SK-N-SH (cell line): ENCODE measurements at regions not wholly inside any gene's neighbourhood (a gene's known extent, or its start where the extent isn't known, plus 50 kb on each side); places are given as distances from the start of the nearest gene placed in this dataset.

Experiments
- CTCF ChIA-PET: fragments of 300-600, 350-600 bp; formaldehyde crosslinking; extraction: SDS; loops from one replicate; lab custom pipeline; 2021; lab: Yijun Ruan, JAX
- POLR2A ChIA-PET: fragments of 350-600 bp; sonication (Branson Sonifier 250); formaldehyde crosslinking; extraction: SDS; loops from one replicate; lab custom pipeline; 2020; ENCODE audit warnings: antibody characterized with exemption, inconsistent platforms; lab: Yijun Ruan, JAX
- DNase-seq: peaks from one replicate; pipeline ENCODE4 v3.0.0; 2012
- H2AFZ ChIP-seq: fragments of 200-600 bp; sonication (generic); 2 replicates; pipeline ENCODE4 v1.8.1; 2016; ENCODE audit warnings: antibody characterized with exemption, mild to moderate bottlenecking, low read depth
- H3F3A ChIP-seq: fragments of 200-600 bp; sonication (generic); replicated peaks from 2 replicates; pipeline ENCODE3; 2016; ENCODE audit warnings: antibody characterized with exemption, mild to moderate bottlenecking; ENCODE audit not compliant: insufficient read depth
- H3K27ac ChIP-seq, 2 experiments: fragments of 200-500 bp in 1 of 2; fragments of 200-600 bp in 1 of 2; sonication (Bioruptor generic) in 1 of 2; sonication (generic), shearing (Covaris generic) in 1 of 2; 2 replicates each; pipeline versions ENCODE4 v1.5.1 to v1.6.1; 2014 to 2016; ENCODE audit warnings: low read depth in 2 of 2, inconsistent platforms in 1 of 2, low read length in 1 of 2, mild to moderate bottlenecking in 1 of 2, mixed read lengths in 1 of 2
- H3K27me3 ChIP-seq: fragments of 200-600 bp; sonication (generic), shearing (Covaris generic); 2 replicates; pipeline ENCODE4 v1.6.1; 2016; ENCODE audit warnings: mixed run types; ENCODE audit not compliant: insufficient read depth
- H3K36me3 ChIP-seq, 2 experiments: fragments of 200-500 bp in 1 of 2; fragments of 200-600 bp in 1 of 2; sonication (Bioruptor generic) in 1 of 2; sonication (generic) in 1 of 2; replicated peaks in 1 of 2; 2 replicates each; pipeline versions ENCODE3 to v1.5.1; 2014 to 2016; ENCODE audit warnings: low read length in 1 of 2, mild to moderate bottlenecking in 1 of 2; ENCODE audit not compliant: insufficient read depth in 2 of 2, control insufficient read depth in 1 of 2
- H3K4me1 ChIP-seq, 2 experiments: fragments of 200-500 bp in 1 of 2; fragments of 200-600 bp in 1 of 2; sonication (Bioruptor generic) in 1 of 2; sonication (generic), shearing (Covaris generic) in 1 of 2; 2 replicates each; pipeline versions ENCODE4 v1.5.1 to v1.6.1; 2014 to 2016; ENCODE audit warnings: low read depth in 1 of 2, low read length in 1 of 2, mixed run types in 1 of 2; ENCODE audit not compliant: insufficient read depth in 2 of 2, control insufficient read depth in 1 of 2
- H3K4me2 ChIP-seq: fragments of 200-600 bp; sonication (generic), shearing (Covaris generic); 2 replicates; pipeline ENCODE4 v1.6.1; 2017; ENCODE audit warnings: mixed run types
- H3K4me3 ChIP-seq, 2 experiments: fragments of 200-500 bp in 1 of 2; fragments of 200-600 bp in 1 of 2; sonication (Bioruptor generic) in 1 of 2; sonication (generic), shearing (Covaris generic) in 1 of 2; 2 replicates each; pipeline versions ENCODE4 v1.5.1 to v1.8.1; 2014 to 2016; ENCODE audit warnings: low read depth in 2 of 2, inconsistent platforms in 1 of 2, low read length in 1 of 2, mild to moderate bottlenecking in 1 of 2, mixed read lengths in 1 of 2, moderate library complexity in 1 of 2
- H3K79me2 ChIP-seq: fragments of 200-600 bp; sonication (generic); 2 replicates; pipeline ENCODE4 v1.8.1; 2017; ENCODE audit warnings: mild to moderate bottlenecking; ENCODE audit not compliant: insufficient read depth
- H3K9ac ChIP-seq: fragments of 200-600 bp; sonication (generic); 2 replicates; pipeline ENCODE4 v1.6.1; 2017; ENCODE audit warnings: mixed run types
- H3K9me2 ChIP-seq: fragments of 200-600 bp; sonication (generic); 2 replicates; pipeline ENCODE4 v1.6.1; 2017; ENCODE audit warnings: mixed run types
- H3K9me3 ChIP-seq: fragments of 200-600 bp; sonication (generic); 2 replicates; pipeline ENCODE4 v1.6.1; 2017; ENCODE audit warnings: mixed run types, mild to moderate bottlenecking, moderate library complexity
- H4K20me1 ChIP-seq: fragments of 200-600 bp; sonication (generic); 2 replicates; pipeline ENCODE4 v1.6.1; 2017; ENCODE audit warnings: mild to moderate bottlenecking, mixed run types; ENCODE audit not compliant: insufficient read depth
- ELF1 ChIP-seq: IDR thresholded peaks from 2 replicates; pipeline ENCODE4 v1.4.0; 2012
- EP300 ChIP-seq, 2 experiments: IDR thresholded peaks; 2 replicates each; pipeline versions ENCODE4 v1.4.0 to v1.6.1; 2012; ENCODE audit warnings: borderline replicate concordance in 1 of 2, low read depth in 1 of 2, low read length in 1 of 2
- FOSL2 ChIP-seq: IDR thresholded peaks from 2 replicates; pipeline ENCODE4 v1.4.0; 2012; ENCODE audit warnings: low read depth, mild to moderate bottlenecking, moderate library complexity, borderline replicate concordance
- FOXJ3 ChIP-seq: sonication (generic); formaldehyde crosslinking; IDR thresholded peaks from 2 replicates; pipeline ENCODE4 v1.5.1; 2020; ENCODE audit warnings: mild to moderate bottlenecking, missing genetic modification reagents
- GABPA ChIP-seq: IDR thresholded peaks from 2 replicates; pipeline ENCODE4 v1.4.0; 2012; ENCODE audit warnings: low read depth, mild to moderate bottlenecking
- IRF3 ChIP-seq: fragments of 150-350 bp; IDR thresholded peaks from 2 replicates; pipeline ENCODE4 v1.6.1; 2016; ENCODE audit warnings: mild to moderate bottlenecking, low read depth, low read length
- MAX ChIP-seq: IDR thresholded peaks from 2 replicates; pipeline ENCODE4 v1.4.0; 2012; ENCODE audit warnings: low read depth
- NRF1 ChIP-seq: IDR thresholded peaks from 2 replicates; pipeline ENCODE4 v1.6.1; 2012; ENCODE audit warnings: low read depth, mild to moderate bottlenecking, low read length
- POLR2AphosphoS5 ChIP-seq: IDR thresholded peaks from 2 replicates; pipeline ENCODE4 v1.6.1; 2012; ENCODE audit warnings: low read depth, low read length
- RAD21 ChIP-seq: IDR thresholded peaks from 2 replicates; pipeline ENCODE4 v1.6.1; 2012; ENCODE audit warnings: mild to moderate bottlenecking, low read length
- RFX5 ChIP-seq: IDR thresholded peaks from 2 replicates; pipeline ENCODE4 v1.6.1; 2012; ENCODE audit warnings: mild to moderate bottlenecking, improper control_type of control experiment, low read length
- SIN3A ChIP-seq: IDR thresholded peaks from 2 replicates; pipeline ENCODE4 v1.6.1; 2012; ENCODE audit warnings: low read depth, mild to moderate bottlenecking, low read length, moderate library complexity, borderline replicate concordance
- SMC3 ChIP-seq: IDR thresholded peaks from 2 replicates; pipeline ENCODE4 v1.6.1; 2012; ENCODE audit warnings: low read depth, low read length, improper control_type of control experiment
- TAF1 ChIP-seq: IDR thresholded peaks from 2 replicates; pipeline ENCODE4 v1.6.1; 2012; ENCODE audit warnings: low read depth, mild to moderate bottlenecking, low read length, moderate library complexity, borderline replicate concordance
- TCF12 ChIP-seq: IDR thresholded peaks from 2 replicates; pipeline ENCODE4 v1.4.0; 2012
- TEAD4 ChIP-seq: IDR thresholded peaks from 2 replicates; pipeline ENCODE4 v1.4.0; 2012; ENCODE audit warnings: mild to moderate bottlenecking, borderline replicate concordance; ENCODE audit not compliant: insufficient read depth
- USF1 ChIP-seq: IDR thresholded peaks from 2 replicates; pipeline ENCODE4 v1.4.0; 2012; ENCODE audit warnings: low read depth, borderline replicate concordance
- WGBS: methylation state at CpG from one replicate; pipeline ENCODE4 v1.1.6; 2017; ENCODE audit warnings: low lambda C conversion rate; 5-methylcytosine and 5-hydroxymethylcytosine counted together
- TF ChIP-seq, protein P1 (sequence below): IDR thresholded peaks from 2 replicates; pipeline ENCODE4 v1.6.1; 2012; ENCODE audit warnings: mild to moderate bottlenecking, low read depth, low read length, moderate library complexity
- TF ChIP-seq, protein P2 (sequence below): IDR thresholded peaks from 2 replicates; pipeline ENCODE4; 2012
- TF ChIP-seq, protein P3 (sequence below): fragments of 200-600 bp; sonication (generic); IDR thresholded peaks from 2 replicates; pipeline ENCODE4 v1.6.1; 2017; ENCODE audit warnings: antibody characterized with exemption, mild to moderate bottlenecking, moderate library complexity

GRCh38 chr18:65942104-65942503 lies 191.3 kb downstream of the CDH7 start:
- Histone ChIP-seq H4K20me1 (no peaks in the 10 kb centered on the region), H3K9ac (no peak overlapping the region), H3K4me2 (no peak overlapping the region), H3F3A (no peaks in the 10 kb centered on the region), H3K9me2 (no peaks in the 10 kb centered on the region), H3K27me3 (no peaks in the 10 kb centered on the region), H3K36me3 (no peaks in the 10 kb centered on the region), H3K9me3 (no peaks in the 10 kb centered on the region), H3K4me3 (no peak overlapping the region), H3K4me1 (peaks cover 0 to 5% of the 10 kb centered on the region in 2 experiments; a peak in 1 of 4 replicates), H3K79me2 (no peaks in the 10 kb centered on the region), H2AFZ (no peak overlapping the region), H3K27ac (no peak overlapping the region)
- DNase-seq = no peak
- ChIA-PET CTCF (interaction anchor here (1.4 kb wide), 1 partner anchor 26 kb away, joined by 3 read pairs; no protein-coding TSS in a partner anchor), POLR2A (no interaction called here)
- no peak for TF ChIP-seq SMC3
- 19% methylated on average over 2 of the region's 2 CpGs for WGBS

GRCh38 chr18:65941482-65941881 lies 190.7 kb downstream of the CDH7 start:
- H4K20me1 ChIP-seq = no peaks in the 10 kb centered on the region
- 61% methylated on average over 4 of the region's 4 CpGs for WGBS
- no peak overlapping the region for H3K9ac ChIP-seq
- no peaks in the 10 kb centered on the region for H3F3A ChIP-seq
- H3K4me3 ChIP-seq = no peak overlapping the region
- H3K27me3 ChIP-seq = no peaks in the 10 kb centered on the region
- no peaks in the 10 kb centered on the region for H3K9me2 ChIP-seq
- ChIA-PET CTCF (interaction anchor here (1.4 kb wide), 1 partner anchor 27 kb away, joined by 3 read pairs; no protein-coding TSS in a partner anchor), POLR2A (no interaction called here)
- no peak for DNase-seq
- no peaks in the 10 kb centered on the region for H3K36me3 ChIP-seq
- H3K4me2 ChIP-seq = no peak overlapping the region
- no peaks in the 10 kb centered on the region for H3K9me3 ChIP-seq
- H3K79me2 ChIP-seq = no peaks in the 10 kb centered on the region
- TF ChIP-seq MAX = no peak
- TF ChIP-seq POLR2AphosphoS5 = no peak
- no peak for TF ChIP-seq TCF12
- TF ChIP-seq, protein P1, sequence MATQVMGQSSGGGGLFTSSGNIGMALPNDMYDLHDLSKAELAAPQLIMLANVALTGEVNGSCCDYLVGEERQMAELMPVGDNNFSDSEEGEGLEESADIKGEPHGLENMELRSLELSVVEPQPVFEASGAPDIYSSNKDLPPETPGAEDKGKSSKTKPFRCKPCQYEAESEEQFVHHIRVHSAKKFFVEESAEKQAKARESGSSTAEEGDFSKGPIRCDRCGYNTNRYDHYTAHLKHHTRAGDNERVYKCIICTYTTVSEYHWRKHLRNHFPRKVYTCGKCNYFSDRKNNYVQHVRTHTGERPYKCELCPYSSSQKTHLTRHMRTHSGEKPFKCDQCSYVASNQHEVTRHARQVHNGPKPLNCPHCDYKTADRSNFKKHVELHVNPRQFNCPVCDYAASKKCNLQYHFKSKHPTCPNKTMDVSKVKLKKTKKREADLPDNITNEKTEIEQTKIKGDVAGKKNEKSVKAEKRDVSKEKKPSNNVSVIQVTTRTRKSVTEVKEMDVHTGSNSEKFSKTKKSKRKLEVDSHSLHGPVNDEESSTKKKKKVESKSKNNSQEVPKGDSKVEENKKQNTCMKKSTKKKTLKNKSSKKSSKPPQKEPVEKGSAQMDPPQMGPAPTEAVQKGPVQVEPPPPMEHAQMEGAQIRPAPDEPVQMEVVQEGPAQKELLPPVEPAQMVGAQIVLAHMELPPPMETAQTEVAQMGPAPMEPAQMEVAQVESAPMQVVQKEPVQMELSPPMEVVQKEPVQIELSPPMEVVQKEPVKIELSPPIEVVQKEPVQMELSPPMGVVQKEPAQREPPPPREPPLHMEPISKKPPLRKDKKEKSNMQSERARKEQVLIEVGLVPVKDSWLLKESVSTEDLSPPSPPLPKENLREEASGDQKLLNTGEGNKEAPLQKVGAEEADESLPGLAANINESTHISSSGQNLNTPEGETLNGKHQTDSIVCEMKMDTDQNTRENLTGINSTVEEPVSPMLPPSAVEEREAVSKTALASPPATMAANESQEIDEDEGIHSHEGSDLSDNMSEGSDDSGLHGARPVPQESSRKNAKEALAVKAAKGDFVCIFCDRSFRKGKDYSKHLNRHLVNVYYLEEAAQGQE = no peak
- no peak for TF ChIP-seq RFX5
- no peak for TF ChIP-seq GABPA
- no peak for TF ChIP-seq TEAD4
- no peak for TF ChIP-seq ELF1
- TF ChIP-seq IRF3 = no peak
- TF ChIP-seq NRF1 = no peak
- no peak for TF ChIP-seq FOXJ3 (CRISPR knock-in tag)
- TF ChIP-seq USF1 = no peak
- no peak for TF ChIP-seq TAF1
- TF ChIP-seq, protein P2, sequence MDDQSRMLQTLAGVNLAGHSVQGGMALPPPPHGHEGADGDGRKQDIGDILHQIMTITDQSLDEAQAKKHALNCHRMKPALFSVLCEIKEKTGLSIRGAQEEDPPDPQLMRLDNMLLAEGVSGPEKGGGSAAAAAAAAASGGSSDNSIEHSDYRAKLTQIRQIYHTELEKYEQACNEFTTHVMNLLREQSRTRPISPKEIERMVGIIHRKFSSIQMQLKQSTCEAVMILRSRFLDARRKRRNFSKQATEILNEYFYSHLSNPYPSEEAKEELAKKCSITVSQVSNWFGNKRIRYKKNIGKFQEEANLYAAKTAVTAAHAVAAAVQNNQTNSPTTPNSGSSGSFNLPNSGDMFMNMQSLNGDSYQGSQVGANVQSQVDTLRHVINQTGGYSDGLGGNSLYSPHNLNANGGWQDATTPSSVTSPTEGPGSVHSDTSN = no peak
- TF ChIP-seq FOSL2 = no peak
- no peak for TF ChIP-seq SIN3A
- TF ChIP-seq RAD21 = no peak
- TF ChIP-seq, protein P3, sequence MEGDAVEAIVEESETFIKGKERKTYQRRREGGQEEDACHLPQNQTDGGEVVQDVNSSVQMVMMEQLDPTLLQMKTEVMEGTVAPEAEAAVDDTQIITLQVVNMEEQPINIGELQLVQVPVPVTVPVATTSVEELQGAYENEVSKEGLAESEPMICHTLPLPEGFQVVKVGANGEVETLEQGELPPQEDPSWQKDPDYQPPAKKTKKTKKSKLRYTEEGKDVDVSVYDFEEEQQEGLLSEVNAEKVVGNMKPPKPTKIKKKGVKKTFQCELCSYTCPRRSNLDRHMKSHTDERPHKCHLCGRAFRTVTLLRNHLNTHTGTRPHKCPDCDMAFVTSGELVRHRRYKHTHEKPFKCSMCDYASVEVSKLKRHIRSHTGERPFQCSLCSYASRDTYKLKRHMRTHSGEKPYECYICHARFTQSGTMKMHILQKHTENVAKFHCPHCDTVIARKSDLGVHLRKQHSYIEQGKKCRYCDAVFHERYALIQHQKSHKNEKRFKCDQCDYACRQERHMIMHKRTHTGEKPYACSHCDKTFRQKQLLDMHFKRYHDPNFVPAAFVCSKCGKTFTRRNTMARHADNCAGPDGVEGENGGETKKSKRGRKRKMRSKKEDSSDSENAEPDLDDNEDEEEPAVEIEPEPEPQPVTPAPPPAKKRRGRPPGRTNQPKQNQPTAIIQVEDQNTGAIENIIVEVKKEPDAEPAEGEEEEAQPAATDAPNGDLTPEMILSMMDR = no peak
- no peak for TF ChIP-seq EP300 (IDR thresholded peaks at IDR 0.05; ENCODE audit: borderline replicate concordance in 1 of 2, low read depth in 1 of 2, low read length in 1 of 2)
- H2AFZ ChIP-seq = no peak overlapping the region
- no peak overlapping the region for H3K27ac ChIP-seq
- peaks cover 0 to 5% of the 10 kb centered on the region in 2 experiments; a peak in 1 of 4 replicates for H3K4me1 ChIP-seq
